ENCODE measurements at regions not wholly inside any gene's neighbourhood (a gene's known extent, or its start where the extent isn't known, plus 50 kb on each side); places are given as distances from the start of the nearest gene placed in this dataset.

GRCh38 chr3:184474897-184475296, 86.7 kb upstream of the EPHB3 start:
- in situ Hi-C loops (cut with MboI; ENCODE audit: low sequenced_read_pairs), result no loop called here

DNA sequence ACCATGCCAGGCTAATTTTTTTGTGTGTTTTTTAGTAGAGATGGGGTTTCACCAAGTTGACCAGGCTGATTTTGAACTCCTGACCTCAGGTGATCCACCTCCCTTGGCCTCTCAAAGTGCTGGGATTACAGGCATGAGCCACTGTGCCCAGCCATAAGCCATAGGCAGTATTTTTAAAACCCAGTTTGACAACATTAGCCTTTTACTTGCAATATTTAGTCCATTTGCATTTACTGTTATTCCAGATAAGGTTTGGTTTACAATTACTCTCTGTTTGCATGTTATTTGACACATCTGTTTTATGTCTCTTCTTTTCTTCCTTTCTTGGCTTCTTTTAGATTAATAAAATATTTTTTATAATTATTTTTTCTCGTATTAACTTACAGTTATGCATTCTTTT, 83.6 kb upstream of the EPHB3 start:
- in situ Hi-C loops (cut with MboI; ENCODE audit: low sequenced_read_pairs), result no loop called here

- in situ Hi-C loops (cut with MboI; ENCODE audit: low sequenced_read_pairs), result no loop called here
Observed at GRCh38 chr3:184479426-184480126, 82.0 kb upstream of the EPHB3 start.

GRCh38 chr3:184480831-184481230, 80.8 kb upstream of the EPHB3 start:
- in situ Hi-C loops (cut with MboI; ENCODE audit: low sequenced_read_pairs), result no loop called here

- in situ Hi-C loops (cut with MboI; ENCODE audit: low sequenced_read_pairs), result no loop called here
Observed at GRCh38 chr3:184481984-184482671, 79.5 kb upstream of the EPHB3 start.

- in situ Hi-C loops (cut with MboI; ENCODE audit: low sequenced_read_pairs), result no loop called here
Observed at GRCh38 chr3:184485241-184485640, 76.3 kb upstream of the EPHB3 start.

DNA sequence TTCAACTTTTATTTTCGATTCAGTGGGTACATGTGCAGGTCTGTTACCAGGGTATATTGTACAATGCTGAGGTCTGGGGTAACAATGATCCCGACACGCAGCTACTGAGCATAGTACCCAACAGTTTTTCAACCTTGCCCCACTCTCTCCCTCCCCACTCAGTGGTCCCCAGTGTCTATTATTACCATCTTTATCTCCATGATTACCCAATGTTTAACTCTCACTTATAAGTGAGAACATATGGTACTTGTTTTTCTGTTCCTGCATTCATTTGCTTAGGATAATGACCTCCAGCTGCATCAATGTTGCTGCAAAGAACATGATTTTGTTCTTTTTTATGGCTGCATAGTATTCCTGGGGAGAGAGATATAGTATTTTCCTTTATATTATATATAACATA, 75.7 kb upstream of the EPHB3 start:
- in situ Hi-C loops (cut with MboI; ENCODE audit: low sequenced_read_pairs), result no loop called here

DNA sequence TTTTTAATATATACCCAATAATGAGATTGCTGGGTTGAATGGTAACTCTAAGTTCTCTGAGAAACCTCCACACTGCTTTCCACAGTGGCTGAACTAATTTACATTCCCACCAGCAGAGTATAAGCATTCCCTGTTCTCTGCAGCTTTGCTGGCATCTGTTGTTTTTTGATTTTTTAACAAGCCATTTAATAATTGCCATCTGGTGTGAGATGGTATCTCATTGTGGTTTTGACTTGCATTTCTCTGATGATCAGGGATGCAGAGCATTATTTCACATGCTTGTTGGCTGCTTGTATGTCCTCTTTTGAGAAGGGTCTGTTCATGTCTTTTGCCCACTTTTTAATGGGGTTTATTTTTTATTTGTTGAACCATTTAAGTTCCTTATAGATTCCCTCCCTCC, 75.0 kb upstream of the EPHB3 start:
- in situ Hi-C loops (cut with MboI; ENCODE audit: low sequenced_read_pairs), result no loop called here

- in situ Hi-C loops (cut with MboI; ENCODE audit: low sequenced_read_pairs), result no loop called here
Observed at GRCh38 chr3:184488577-184488976, 73.0 kb upstream of the EPHB3 start.

DNA sequence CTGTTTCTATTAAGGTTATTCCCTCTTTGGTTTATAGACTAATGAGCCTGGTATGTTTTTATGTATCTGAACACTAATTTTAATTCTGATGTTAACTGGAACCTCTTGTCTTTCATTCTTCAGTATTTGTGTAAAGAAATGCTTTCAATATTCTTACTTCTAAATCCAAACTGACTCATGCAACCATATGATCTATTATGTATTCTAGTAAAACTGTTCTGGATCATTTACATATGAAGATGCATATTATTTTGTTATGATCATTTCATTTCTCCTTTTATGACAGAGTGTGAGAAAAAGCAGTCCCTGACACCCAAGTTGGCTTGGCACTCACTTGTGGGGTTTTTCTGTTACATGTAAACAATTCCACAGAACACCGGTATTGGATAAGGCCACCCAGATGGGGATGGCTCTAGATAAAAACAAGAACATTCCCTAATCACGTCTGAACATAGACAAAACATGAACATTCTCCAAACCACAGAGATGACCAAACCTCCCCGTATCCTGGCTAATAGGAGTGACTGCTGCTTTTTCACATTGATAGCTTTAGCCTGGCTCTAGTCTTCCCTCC, 72.2 kb upstream of the EPHB3 start:
- in situ Hi-C loops (cut with MboI; ENCODE audit: low sequenced_read_pairs), result no loop called here

- in situ Hi-C loops (cut with MboI; ENCODE audit: low sequenced_read_pairs), result no loop called here
Observed at GRCh38 chr3:184491011-184491576, 70.5 kb upstream of the EPHB3 start.

GRCh38 chr3:184491867-184492615, 69.5 kb upstream of the EPHB3 start:
- in situ Hi-C loops (cut with MboI; ENCODE audit: low sequenced_read_pairs), result no loop called here

GRCh38 chr3:184496933-184497332, 64.7 kb upstream of the EPHB3 start:
- in situ Hi-C loops (cut with MboI; ENCODE audit: low sequenced_read_pairs), result no loop called here

DNA sequence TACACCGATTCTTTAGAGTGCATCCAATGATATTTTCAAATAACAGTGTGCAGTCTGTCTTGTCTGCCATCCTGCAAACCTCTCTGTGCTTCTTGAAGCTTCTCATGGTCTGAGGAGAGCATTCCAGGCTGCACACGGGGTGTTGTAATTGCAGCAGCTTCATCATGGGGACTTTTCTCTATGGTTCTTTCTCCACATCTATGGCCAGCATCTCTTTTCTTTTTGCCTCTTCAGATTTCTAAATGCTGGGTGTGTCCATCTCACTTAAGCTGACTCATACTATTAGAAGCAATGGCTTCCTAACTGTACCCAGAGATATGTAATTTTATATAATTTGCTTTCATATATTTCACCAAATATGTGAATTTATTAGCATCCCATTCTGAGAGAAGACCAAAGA, 63.8 kb upstream of the EPHB3 start:
- in situ Hi-C loops (cut with MboI; ENCODE audit: low sequenced_read_pairs), result no loop called here

DNA sequence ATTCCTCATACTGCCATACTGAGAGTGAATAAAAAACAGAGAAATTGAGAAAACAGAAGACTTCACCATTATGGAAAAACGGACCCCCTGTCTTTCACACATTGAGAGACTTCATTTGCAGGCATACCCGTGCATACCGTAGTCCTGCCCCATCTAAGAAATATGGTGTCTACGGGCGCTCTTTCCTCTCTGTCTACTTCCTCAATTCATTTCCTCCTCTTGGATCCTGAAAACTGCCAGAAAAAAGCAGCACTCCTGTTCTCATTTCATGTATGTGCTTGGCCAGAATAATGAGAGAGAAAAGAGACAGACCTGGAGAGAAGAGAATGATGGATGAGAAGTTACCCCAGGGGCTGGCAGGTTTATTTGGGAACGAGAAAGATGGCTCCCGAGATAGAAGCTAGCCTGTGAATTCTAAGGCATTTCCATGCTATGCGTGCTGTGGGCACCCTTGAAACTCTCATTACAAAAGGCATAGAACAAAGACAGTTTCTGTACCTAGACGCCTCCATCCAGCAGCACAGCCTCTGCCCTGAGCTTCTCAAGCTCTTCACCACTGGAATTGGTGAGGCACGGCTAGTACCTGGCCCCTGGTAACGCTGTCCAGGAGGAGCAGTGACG, 62.5 kb upstream of the EPHB3 start:
- in situ Hi-C loops (cut with MboI; ENCODE audit: low sequenced_read_pairs), result no loop called here

- in situ Hi-C loops (cut with MboI; ENCODE audit: low sequenced_read_pairs), result loop anchor here (25.0 kb wide), 1 partner anchor 88 kb away; no protein-coding TSS in a partner anchor
Observed at GRCh38 chr3:184500344-184500923, 61.2 kb upstream of the EPHB3 start.

GRCh38 chr3:184502123-184502667, 59.4 kb upstream of the EPHB3 start:
- in situ Hi-C loops (cut with MboI; ENCODE audit: low sequenced_read_pairs), result loop anchor here (25.0 kb wide), 1 partner anchor 90 kb away; no protein-coding TSS in a partner anchor

DNA sequence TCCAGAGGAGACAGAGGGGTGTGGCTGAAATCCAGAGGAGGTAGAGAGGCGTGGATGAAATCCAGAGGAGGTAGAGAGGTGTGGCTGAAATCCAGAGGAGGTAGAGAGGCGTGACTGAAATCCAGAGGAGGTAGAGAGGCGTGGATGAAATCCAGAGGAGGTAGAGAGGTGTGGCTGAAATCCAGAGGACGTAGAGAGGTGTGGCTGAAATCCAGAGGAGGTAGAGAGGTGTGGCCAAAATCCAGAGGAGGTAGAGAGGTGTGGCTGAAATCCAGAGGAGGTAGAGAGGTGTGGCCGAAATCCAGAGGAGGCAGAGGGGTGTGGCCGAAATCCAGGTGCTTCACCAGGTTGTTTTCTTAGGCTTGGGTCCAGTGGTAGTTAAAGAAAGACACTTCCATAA, 58.7 kb upstream of the EPHB3 start:
- in situ Hi-C loops (cut with MboI; ENCODE audit: low sequenced_read_pairs), result loop anchor here (25.0 kb wide), 1 partner anchor 91 kb away; no protein-coding TSS in a partner anchor

- in situ Hi-C loops (cut with MboI; ENCODE audit: low sequenced_read_pairs), result loop anchor here (25.0 kb wide), 1 partner anchor 91 kb away; no protein-coding TSS in a partner anchor
Observed at GRCh38 chr3:184503647-184504046, 57.9 kb upstream of the EPHB3 start.

Measured in HL-60/S4 treated with retinoic acid at 250 ng/mL for 4 days and 3 days (cell line).